CD4-positive, alpha-beta T cell treated with Interferon alpha-2 for 1 hour (primary cell): ENCODE measurements at regions not wholly inside any gene's neighbourhood (a gene's known extent, or its start where the extent isn't known, plus 50 kb on each side); places are given as distances from the start of the nearest gene placed in this dataset.
"Not testable (repeated sequence)": the region's sequence is repeated elsewhere in the genome, so short reads cannot be mapped to it uniquely, and the experiment has no call there.

Source experiments
- DNase-seq, 2 donors: peaks; one replicate each; pipeline ENCODE4 v3.0.0-alpha.2; 2020 to 2022

DNA sequence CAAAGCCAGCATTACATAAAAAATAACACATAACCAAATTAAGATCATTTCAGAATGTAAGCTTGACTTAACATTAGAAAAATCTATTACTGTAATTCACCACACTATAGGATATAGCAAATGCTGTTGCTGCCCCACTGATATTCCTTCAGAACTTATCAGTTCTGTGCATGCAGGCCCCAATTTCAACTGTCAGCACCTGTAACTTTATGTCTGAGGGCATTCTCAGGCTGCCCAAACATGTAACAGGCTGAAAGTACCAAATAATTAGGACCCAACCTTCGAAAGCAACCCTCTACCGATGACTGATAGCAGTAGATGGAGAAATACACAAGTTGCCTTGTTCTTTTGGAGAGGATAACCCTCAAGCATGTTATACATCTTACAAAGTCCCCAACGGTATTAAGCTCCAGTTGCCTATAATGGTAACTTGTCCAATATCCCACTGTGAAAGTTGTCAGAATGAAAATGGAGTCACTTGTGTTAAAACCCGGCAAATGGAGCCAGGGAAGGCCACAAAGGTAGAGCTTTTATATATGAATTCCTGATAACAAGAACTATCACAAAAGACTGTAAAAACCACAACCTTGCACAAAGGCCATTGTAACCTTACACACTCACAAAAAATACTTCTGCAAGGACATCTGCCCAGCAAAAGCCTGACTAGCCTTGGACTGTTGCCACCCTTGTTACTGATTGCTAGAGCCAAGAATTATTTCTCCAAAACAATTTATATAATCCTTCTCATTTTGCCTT lies 66.9 kb upstream of the ZNF746 start:
- DNase-seq = no peak

GRCh38 chr7:149562602-149563001 lies 65.0 kb upstream of the ZNF746 start:
- no peak for DNase-seq

DNA sequence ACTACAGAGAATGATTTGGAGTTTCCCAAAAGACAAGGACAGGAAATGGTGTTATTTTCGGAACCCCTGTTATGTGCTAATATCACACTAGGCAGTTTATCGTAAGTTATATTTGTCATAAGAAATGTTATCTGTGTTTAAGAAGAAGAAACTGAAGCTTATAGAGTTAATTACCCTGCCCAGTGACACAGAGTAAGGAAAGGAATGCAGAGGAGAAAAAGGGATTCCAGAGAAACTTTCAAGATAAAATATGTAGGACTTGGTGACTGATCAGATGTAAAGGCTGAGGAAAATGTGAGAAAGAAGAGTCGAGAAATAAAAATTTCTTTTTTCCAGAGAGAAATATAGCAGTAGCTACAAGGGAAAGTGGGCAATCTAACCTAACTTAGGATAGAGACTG lies 63.5 kb upstream of the ZNF746 start:
- no peak for DNase-seq

GRCh38 chr7:149559711-149560110 lies 62.1 kb upstream of the ZNF746 start:
- no peak for DNase-seq

- DNase-seq = no peak
Observed at GRCh38 chr7:149558149-149558861, 60.7 kb upstream of the ZNF746 start.

DNA sequence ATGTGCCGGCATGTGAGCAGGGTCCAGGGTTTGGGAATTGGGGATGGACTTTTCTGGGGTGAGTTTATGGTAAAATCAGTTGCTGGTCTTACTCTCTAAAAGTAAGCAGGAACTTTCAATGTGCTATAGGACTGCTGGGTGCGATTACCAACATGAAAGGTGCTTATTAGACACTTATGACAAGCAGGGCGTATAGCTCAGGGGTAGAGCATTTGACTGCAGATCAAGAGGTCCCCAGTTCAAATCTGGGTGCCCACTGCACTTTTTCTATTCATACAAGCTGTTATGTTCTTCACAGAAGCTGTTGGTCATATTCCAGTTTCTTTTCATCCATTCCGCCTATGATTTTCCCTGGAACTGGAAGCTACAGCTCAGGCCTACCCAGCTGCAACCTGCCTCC lies 58.9 kb upstream of the ZNF746 start:
- DNase-seq = not testable (repeated sequence)

DNA sequence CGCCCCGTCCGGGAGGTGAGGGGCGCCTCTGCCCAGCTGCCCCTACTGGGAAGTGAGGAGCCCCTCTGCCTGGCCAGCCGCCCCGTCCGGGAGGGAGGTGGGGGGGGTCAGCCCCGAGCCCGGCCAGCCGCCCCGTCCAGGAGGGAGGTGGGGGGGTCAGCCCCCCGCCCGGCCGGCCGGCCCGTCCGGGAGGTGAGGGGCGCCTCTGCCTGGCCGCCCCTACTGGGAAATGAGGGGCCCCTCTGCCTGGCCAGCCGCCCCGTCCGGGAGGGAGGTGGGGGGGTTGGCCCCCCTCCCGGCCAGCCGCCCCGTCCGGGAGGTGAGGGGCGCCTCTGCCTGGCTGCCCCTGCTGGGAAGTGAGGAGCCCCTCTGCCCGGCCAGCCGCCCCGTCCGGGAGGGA lies 57.2 kb upstream of the ZNF746 start:
- not testable (repeated sequence) for DNase-seq

GRCh38 chr7:149553991-149554390 lies 56.4 kb upstream of the ZNF746 start:
- DNase-seq = not testable (repeated sequence)

DNA sequence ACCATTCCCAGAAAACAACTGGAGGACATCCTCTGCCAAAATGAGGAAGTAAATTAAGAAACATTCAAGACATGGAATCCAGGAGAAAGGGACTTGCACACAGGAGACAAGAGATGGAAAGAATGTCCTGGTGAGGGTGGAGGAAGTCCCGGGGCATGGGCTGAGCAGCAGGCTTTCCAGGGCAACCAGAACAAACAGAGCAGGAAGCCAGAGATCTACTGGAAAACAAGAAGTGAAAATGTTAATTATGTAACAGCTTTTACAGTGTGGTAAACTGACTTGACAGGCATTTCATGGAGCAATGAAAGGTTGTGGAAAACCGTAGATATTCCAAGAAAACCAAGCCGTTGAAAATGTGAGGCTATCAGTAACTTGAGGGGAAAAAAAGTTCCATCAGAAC lies 55.2 kb upstream of the ZNF746 start:
- DNase-seq = no peak
